Vagina (tissue), 2 donors: ENCODE measurements at regions not wholly inside any gene's neighbourhood (a gene's known extent, or its start where the extent isn't known, plus 50 kb on each side); places are given as distances from the start of the nearest gene placed in this dataset.

Experiments
- DNase-seq, 2 donors: peaks; one replicate each; pipeline ENCODE4 v3.0.0-alpha.2; 2017; ENCODE audit errors: extremely low spot score in 2 of 2
- H3K27ac ChIP-seq: fragments of 200-600 bp; sonication (generic); one replicate; pipeline ENCODE4 v1.5.1; 2019
- H3K27me3 ChIP-seq: fragments of 200-600 bp; sonication (generic); one replicate; pipeline ENCODE4 v1.5.1; 2019
- H3K36me3 ChIP-seq, 2 donors: fragments of 200-600 bp; sonication (generic); one replicate each; pipeline ENCODE4 v1.5.1; 2017 to 2019
- H3K4me1 ChIP-seq: fragments of 200-600 bp; sonication (generic); one replicate; pipeline ENCODE4 v1.5.1; 2019
- H3K4me3 ChIP-seq, 2 donors: fragments of 200-600 bp; sonication (generic); 1 replicate in 1 of 2; 2 replicates in 1 of 2; pipeline ENCODE4 v1.5.1; 2016 to 2019
- H3K9me3 ChIP-seq: fragments of 200-600 bp; sonication (generic); one replicate; pipeline ENCODE4 v1.5.1; 2019
- CTCF ChIP-seq, 3 experiments: fragments of 450-650 bp in 2 of 3; fragments of 200-600 bp in 1 of 3; sonication (generic) in 1 of 3; IDR thresholded peaks; one replicate each; pipeline ENCODE4 v1.5.1; 2017 to 2019; ENCODE audit warnings: antibody characterized with exemption in 3 of 3, mild to moderate bottlenecking in 2 of 3, moderate library complexity in 2 of 3
- POLR2A ChIP-seq, 2 donors: fragments of 450-650 bp; IDR thresholded peaks; one replicate each; pipeline ENCODE4 v1.6.1; 2017; ENCODE audit warnings: antibody characterized with exemption in 2 of 2, mild to moderate bottlenecking in 2 of 2, moderate library complexity in 2 of 2
- POLR2AphosphoS5 ChIP-seq, 2 donors: sonication (generic); formaldehyde crosslinking; IDR thresholded peaks; one replicate each; pipeline ENCODE4 v1.9.0; 2017; ENCODE audit warnings: antibody characterized with exemption in 2 of 2, mild to moderate bottlenecking in 2 of 2, low read depth in 1 of 2; ENCODE audit not compliant: insufficient read depth in 1 of 2
- intact Hi-C: fragments of 100-400 bp; cut with DNase I; formaldehyde crosslinking; loops from one replicate; pipeline ENCODE4 v1.15.1; 2023

DNA sequence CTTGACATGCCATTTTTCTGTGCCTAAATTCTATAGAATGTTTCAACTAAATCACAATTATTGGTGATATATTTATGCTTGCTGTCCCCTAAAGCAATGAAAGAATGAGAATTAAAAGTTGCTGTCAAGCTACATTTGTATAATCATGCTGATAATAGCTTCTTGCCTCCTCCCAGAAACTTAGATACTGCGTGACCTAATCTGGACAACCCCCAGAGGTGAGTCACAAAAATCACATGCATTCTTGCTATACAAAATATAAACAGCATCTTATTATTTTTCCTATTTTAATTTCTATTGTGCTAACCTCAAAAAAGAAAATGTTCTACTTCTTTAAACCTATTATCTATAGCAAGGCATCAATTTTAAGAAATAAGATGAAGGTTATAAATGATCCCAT, 995.8 kb upstream of the ACO1 start:
- H3K4me1 ChIP-seq: no peaks in the 10 kb centered on the region
- no peak for DNase-seq
- H3K27me3 ChIP-seq: no peaks in the 10 kb centered on the region
- no peak overlapping the region for H3K27ac ChIP-seq
- H3K4me3 ChIP-seq: no peak overlapping the region
- intact Hi-C loops: no loop called here
- H3K9me3 ChIP-seq: no peaks in the 10 kb centered on the region
- no peaks in the 10 kb centered on the region for H3K36me3 ChIP-seq
- TF ChIP-seq POLR2AphosphoS5 (IDR thresholded peaks at IDR 0.05; ENCODE audit: insufficient read depth in 1 of 2, low read depth in 1 of 2) (no peak), POLR2A (IDR thresholded peaks at IDR 0.05) (no peak), CTCF (IDR thresholded peaks at IDR 0.05) (no peak)

GRCh38 chr9:31389075-31389474, 995.4 kb upstream of the ACO1 start:
- Histone ChIP-seq H3K9me3 (no peaks in the 10 kb centered on the region), H3K27ac (no peak overlapping the region), H3K4me1 (peaks cover 2% of the 10 kb centered on the region), H3K36me3 (no peaks in the 10 kb centered on the region), H3K27me3 (no peaks in the 10 kb centered on the region), H3K4me3 (no peak overlapping the region)
- intact Hi-C loops: no loop called here
- TF ChIP-seq POLR2A (IDR thresholded peaks at IDR 0.05): no peak
- TF ChIP-seq POLR2AphosphoS5 (IDR thresholded peaks at IDR 0.05; ENCODE audit: insufficient read depth in 1 of 2, low read depth in 1 of 2): no peak
- TF ChIP-seq CTCF (IDR thresholded peaks at IDR 0.05): no peak
- DNase-seq: no peak

DNA sequence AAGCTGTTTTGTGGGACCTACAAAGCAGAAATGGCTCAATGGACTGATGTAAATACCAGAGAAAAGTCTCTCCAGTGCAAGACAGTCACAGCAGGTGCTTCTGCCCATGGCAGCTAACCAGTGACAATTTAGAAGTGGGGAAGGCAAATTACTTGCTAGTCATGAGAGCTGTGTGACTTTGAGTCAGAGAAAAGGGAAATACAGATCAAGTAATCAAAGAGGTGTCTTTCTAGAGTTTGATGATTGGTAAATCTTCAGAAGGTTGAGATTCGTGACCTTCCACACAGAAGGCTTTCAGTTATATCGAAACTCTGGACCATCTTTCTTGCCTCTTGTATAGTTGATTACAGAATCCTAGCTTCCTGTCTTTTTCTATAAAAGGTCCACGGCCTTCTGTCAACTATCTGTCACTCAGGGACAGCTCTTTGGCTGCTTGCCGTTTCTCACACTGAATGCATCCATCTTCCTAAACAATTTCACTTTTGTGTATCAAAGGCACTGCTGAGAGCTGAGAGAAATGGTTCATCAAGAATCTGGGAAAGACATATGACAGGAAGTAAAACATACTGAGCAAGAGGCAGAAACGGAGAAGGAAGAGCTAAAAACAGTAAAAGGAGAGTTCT, 993.9 kb upstream of the ACO1 start:
- no peaks in the 10 kb centered on the region for H3K27me3 ChIP-seq
- no peak for DNase-seq
- H3K9me3 ChIP-seq: no peaks in the 10 kb centered on the region
- H3K4me1 ChIP-seq: peaks cover 5% of the 10 kb centered on the region
- TF ChIP-seq CTCF (IDR thresholded peaks at IDR 0.05): no peak
- TF ChIP-seq POLR2A (IDR thresholded peaks at IDR 0.05): no peak
- TF ChIP-seq POLR2AphosphoS5 (IDR thresholded peaks at IDR 0.05; ENCODE audit: insufficient read depth in 1 of 2, low read depth in 1 of 2): no peak
- intact Hi-C loops: no loop called here
- no peaks in the 10 kb centered on the region for H3K36me3 ChIP-seq
- no peak overlapping the region for H3K4me3 ChIP-seq
- H3K27ac ChIP-seq: no peak overlapping the region

DNA sequence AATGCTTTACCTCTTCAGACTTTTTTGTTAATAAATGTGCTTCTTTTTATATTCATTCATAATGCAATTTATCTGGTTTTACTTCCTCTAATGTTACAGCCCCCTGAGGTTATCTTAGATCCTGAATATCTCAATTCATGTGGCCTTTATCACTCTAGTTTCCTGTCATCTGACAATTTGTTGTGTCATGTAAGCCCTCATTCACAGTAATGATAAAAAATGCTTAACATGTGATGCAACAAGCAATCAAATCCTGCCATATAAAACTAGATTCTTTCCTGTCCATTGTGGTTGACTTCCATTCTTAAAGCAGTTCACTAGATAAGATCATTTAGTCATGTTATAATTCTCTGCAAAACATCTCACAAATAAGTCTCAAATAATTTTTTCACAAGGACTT, 991.2 kb upstream of the ACO1 start:
- H3K27me3 ChIP-seq: no peaks in the 10 kb centered on the region

More for the DNA sequence above, 991.2 kb upstream of the ACO1 start:
- no peaks in the 10 kb centered on the region for H3K9me3 ChIP-seq
- H3K4me3 ChIP-seq: no peak overlapping the region
- H3K36me3 ChIP-seq: no peaks in the 10 kb centered on the region
- no peak for TF ChIP-seq POLR2AphosphoS5 (IDR thresholded peaks at IDR 0.05; ENCODE audit: insufficient read depth in 1 of 2, low read depth in 1 of 2)
- no peak for TF ChIP-seq CTCF (IDR thresholded peaks at IDR 0.05)
- TF ChIP-seq POLR2A (IDR thresholded peaks at IDR 0.05): no peak
- no peak overlapping the region for H3K27ac ChIP-seq
- no peak for DNase-seq
- peaks cover 5% of the 10 kb centered on the region for H3K4me1 ChIP-seq
- intact Hi-C loops: no loop called here
